Chondrocyte (in vitro differentiated cells): ENCODE measurements at regions not wholly inside any gene's neighbourhood (a gene's known extent, or its start where the extent isn't known, plus 50 kb on each side); places are given as distances from the start of the nearest gene placed in this dataset.

Source experiments
- DNase-seq: peaks from one replicate; pipeline ENCODE4 v3.0.0; 2021; ENCODE audit warnings: mixed read lengths, low spot score
- H3K27ac Mint-ChIP-seq: one replicate; pipeline ENCODE4 v1.8.0; 2021; ENCODE audit warnings: mild to moderate bottlenecking, moderate library complexity, mixed read lengths; ENCODE audit not compliant: unreplicated experiment
- H3K27me3 Mint-ChIP-seq: 2 replicates; pipeline ENCODE4 v1.8.0; 2021; ENCODE audit warnings: low read depth, mixed read lengths
- H3K36me3 Mint-ChIP-seq: 2 replicates; pipeline ENCODE4 v1.8.0; 2021; ENCODE audit warnings: low read depth, mixed read lengths
- H3K4me1 Mint-ChIP-seq: 2 replicates; pipeline ENCODE4 v1.8.0; 2021; ENCODE audit warnings: low read depth, mild to moderate bottlenecking, mixed read lengths
- H3K4me3 Mint-ChIP-seq: one replicate; pipeline ENCODE4 v1.8.0; 2021; ENCODE audit warnings: mild to moderate bottlenecking, moderate library complexity, mixed read lengths; ENCODE audit not compliant: unreplicated experiment
- H3K9me3 Mint-ChIP-seq: 2 replicates; pipeline ENCODE4 v1.8.0; 2021; ENCODE audit warnings: low read depth, mixed read lengths
- TF ChIP-seq, protein P1 (sequence below): fragments of 200-600 bp; sonication (generic); IDR thresholded peaks from 2 replicates; pipeline ENCODE4 v1.5.0; 2021; ENCODE audit warnings: antibody characterized with exemption, mild to moderate bottlenecking, moderate library complexity

DNA sequence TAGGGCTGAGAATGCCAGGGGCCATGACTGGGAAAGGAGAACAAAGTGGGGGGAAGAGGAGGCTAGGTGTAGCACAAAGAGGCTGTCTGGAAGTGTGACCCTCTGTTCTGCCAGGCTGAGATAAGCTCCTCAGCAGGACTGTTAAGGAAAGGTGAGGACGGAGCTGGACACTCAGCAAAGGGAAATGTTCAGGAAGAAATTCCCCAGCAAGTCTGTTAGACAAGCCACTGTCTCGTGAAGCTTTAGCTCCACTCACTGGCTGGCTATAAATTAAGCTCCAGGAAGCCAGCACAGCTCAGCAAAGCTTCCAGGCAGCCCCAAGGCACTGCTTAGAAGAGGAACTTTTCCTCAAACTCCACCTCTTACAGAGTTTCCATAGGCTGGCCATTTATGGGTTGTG is 181.2 kb upstream of the API5 start:
- H3K27ac Mint-ChIP-seq: no peak overlapping the region
- no peaks in the 10 kb centered on the region for H3K4me1 Mint-ChIP-seq
- H3K27me3 Mint-ChIP-seq: no peaks in the 10 kb centered on the region
- H3K9me3 Mint-ChIP-seq: peaks cover 4% of the 10 kb centered on the region
- H3K4me3 Mint-ChIP-seq: no peak overlapping the region
- TF ChIP-seq, protein P1, sequence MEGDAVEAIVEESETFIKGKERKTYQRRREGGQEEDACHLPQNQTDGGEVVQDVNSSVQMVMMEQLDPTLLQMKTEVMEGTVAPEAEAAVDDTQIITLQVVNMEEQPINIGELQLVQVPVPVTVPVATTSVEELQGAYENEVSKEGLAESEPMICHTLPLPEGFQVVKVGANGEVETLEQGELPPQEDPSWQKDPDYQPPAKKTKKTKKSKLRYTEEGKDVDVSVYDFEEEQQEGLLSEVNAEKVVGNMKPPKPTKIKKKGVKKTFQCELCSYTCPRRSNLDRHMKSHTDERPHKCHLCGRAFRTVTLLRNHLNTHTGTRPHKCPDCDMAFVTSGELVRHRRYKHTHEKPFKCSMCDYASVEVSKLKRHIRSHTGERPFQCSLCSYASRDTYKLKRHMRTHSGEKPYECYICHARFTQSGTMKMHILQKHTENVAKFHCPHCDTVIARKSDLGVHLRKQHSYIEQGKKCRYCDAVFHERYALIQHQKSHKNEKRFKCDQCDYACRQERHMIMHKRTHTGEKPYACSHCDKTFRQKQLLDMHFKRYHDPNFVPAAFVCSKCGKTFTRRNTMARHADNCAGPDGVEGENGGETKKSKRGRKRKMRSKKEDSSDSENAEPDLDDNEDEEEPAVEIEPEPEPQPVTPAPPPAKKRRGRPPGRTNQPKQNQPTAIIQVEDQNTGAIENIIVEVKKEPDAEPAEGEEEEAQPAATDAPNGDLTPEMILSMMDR: no peak
- DNase-seq: no peak
- no peaks in the 10 kb centered on the region for H3K36me3 Mint-ChIP-seq

DNA sequence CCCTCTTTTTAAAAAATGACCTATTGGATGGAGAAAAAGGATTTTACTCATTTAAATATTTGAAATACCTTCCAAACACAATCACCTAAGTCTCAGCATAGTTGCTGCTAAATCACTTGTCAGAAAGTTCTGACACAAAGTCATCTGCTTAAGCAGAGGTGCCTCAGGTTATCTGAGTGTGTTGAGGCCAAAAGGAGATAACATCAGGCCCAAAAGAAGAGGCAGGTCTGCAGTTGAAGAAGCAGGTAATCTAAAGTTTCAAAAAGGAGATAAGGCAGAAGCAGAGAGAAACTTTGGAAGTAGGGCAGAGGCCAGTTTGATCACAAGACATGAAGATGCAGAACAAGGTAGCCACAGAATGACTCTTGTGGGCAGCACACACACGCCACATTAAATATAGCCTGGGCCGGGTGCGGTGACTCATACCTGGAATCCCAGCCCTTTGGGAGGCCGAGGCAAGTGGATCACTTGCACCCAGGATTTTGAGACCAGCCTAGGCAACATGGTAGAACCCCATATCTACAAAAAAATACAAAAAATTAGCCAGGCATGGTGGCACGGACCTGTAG is 175.7 kb upstream of the API5 start:
- TF ChIP-seq, protein P1: no peak
- no peak overlapping the region for H3K4me3 Mint-ChIP-seq
- no peaks in the 10 kb centered on the region for H3K4me1 Mint-ChIP-seq
- DNase-seq: no peak
- no peaks in the 10 kb centered on the region for H3K27me3 Mint-ChIP-seq
- no peaks in the 10 kb centered on the region for H3K36me3 Mint-ChIP-seq
- no peak overlapping the region for H3K27ac Mint-ChIP-seq
- peaks cover 11% of the 10 kb centered on the region for H3K9me3 Mint-ChIP-seq

- H3K9me3 Mint-ChIP-seq: peaks cover 28% of the 10 kb centered on the region
These were observed 173.1 kb upstream of the API5 start for GRCh38 chr11:43138621-43139140.

GRCh38 chr11:43145653-43146052 is 166.1 kb upstream of the API5 start:
- H3K27me3 Mint-ChIP-seq: no peaks in the 10 kb centered on the region
- DNase-seq: no peak
- H3K27ac Mint-ChIP-seq: no peak overlapping the region
- H3K4me1 Mint-ChIP-seq: no peaks in the 10 kb centered on the region
- no peak overlapping the region for H3K4me3 Mint-ChIP-seq
- H3K9me3 Mint-ChIP-seq: peaks cover 24% of the 10 kb centered on the region
- no peaks in the 10 kb centered on the region for H3K36me3 Mint-ChIP-seq
- TF ChIP-seq, protein P1: no peak

More at GRCh38 chr11:43138621-43139140, 173.1 kb upstream of the API5 start:
- no peaks in the 10 kb centered on the region for H3K4me1 Mint-ChIP-seq
- no peak overlapping the region for H3K27ac Mint-ChIP-seq
- no peak overlapping the region for H3K4me3 Mint-ChIP-seq
- no peaks in the 10 kb centered on the region for H3K27me3 Mint-ChIP-seq
- no peak for DNase-seq
- no peaks in the 10 kb centered on the region for H3K36me3 Mint-ChIP-seq
- TF ChIP-seq, protein P1: no peak

GRCh38 chr11:43150697-43151096 is 161.1 kb upstream of the API5 start:
- Mint-ChIP-seq H3K4me3 (no peak overlapping the region), H3K9me3 (no peaks in the 10 kb centered on the region), H3K36me3 (no peaks in the 10 kb centered on the region), H3K4me1 (no peaks in the 10 kb centered on the region), H3K27me3 (no peaks in the 10 kb centered on the region), H3K27ac (no peak overlapping the region)
- no peak for DNase-seq
- TF ChIP-seq, protein P1: no peak
